Transverse colon (tissue), 4 donors: ENCODE measurements at regions not wholly inside any gene's neighbourhood (a gene's known extent, or its start where the extent isn't known, plus 50 kb on each side); places are given as distances from the start of the nearest gene placed in this dataset.

Experiments used
- DNase-seq: peaks from one replicate; pipeline ENCODE4 v3.0.0-alpha.2; 2019
- H3K27ac ChIP-seq, 4 donors: fragments of 200-600 bp; sonication (generic); 2 replicates each; pipeline ENCODE4 v1.5.1; 2016 to 2018; ENCODE audit warnings: inconsistent platforms in 4 of 4
- H3K27me3 ChIP-seq: fragments of 200-600 bp; sonication (generic); 2 replicates; pipeline ENCODE4 v1.5.1; 2017; ENCODE audit warnings: inconsistent platforms
- H3K36me3 ChIP-seq, 4 donors: fragments of 200-600 bp; sonication (generic); 2 replicates each; pipeline ENCODE4 v1.5.1; 2017 to 2019; ENCODE audit warnings: inconsistent platforms in 4 of 4
- H3K4me1 ChIP-seq, 4 donors: fragments of 200-600 bp; sonication (generic); 2 replicates each; pipeline ENCODE4 v1.5.1; 2017 to 2020; ENCODE audit warnings: inconsistent platforms in 4 of 4
- H3K4me3 ChIP-seq, 4 donors: fragments of 200-600 bp; sonication (generic); 1 replicate in 1 of 4; 2 replicates in 3 of 4; pipeline versions ENCODE4 v1.5.1 to v1.6.1; 2017 to 2019; ENCODE audit warnings: inconsistent platforms in 4 of 4
- H3K9me3 ChIP-seq, 2 donors: fragments of 200-600 bp; sonication (generic); 2 replicates each; pipeline ENCODE4 v1.5.1; 2017 to 2019; ENCODE audit warnings: inconsistent platforms in 2 of 2
- CTCF ChIP-seq, 5 experiments: fragments of 200-600 bp in 3 of 5; fragments of 450-650 bp in 2 of 5; sonication (generic) in 3 of 5; IDR thresholded peaks; 1 replicate in 2 of 5; 2 replicates in 3 of 5; pipeline ENCODE4 v1.5.1; 2016 to 2017; ENCODE audit warnings: antibody characterized with exemption in 5 of 5, inconsistent platforms in 3 of 5, mild to moderate bottlenecking in 2 of 5, moderate library complexity in 1 of 5
- EP300 ChIP-seq: sonication (generic); formaldehyde crosslinking; IDR thresholded peaks from one replicate; pipeline ENCODE4 v1.6.1; 2017; ENCODE audit warnings: antibody characterized with exemption, low read depth
- POLR2A ChIP-seq: fragments of 450-650 bp; IDR thresholded peaks from one replicate; pipeline ENCODE4 v1.6.1; 2016; ENCODE audit warnings: antibody characterized with exemption, mild to moderate bottlenecking, moderate library complexity
- POLR2AphosphoS5 ChIP-seq, 3 donors: sonication (generic); formaldehyde crosslinking; IDR thresholded peaks; one replicate each; pipeline ENCODE4 v1.6.1; 2016; ENCODE audit warnings: antibody characterized with exemption in 3 of 3
- WGBS, 2 donors: methylation state at CpG; one replicate each; pipeline ENCODE4 v1.1.5; 2018; ENCODE audit warnings: low coverage in 1 of 2; 5-methylcytosine and 5-hydroxymethylcytosine counted together
- in situ Hi-C, 4 donors: fragments of 200-750 bp; cut with MboI; loops; one replicate each; pipeline versions ENCODE4 v1.15.0 to v1.15.1; 2017; ENCODE audit warnings: low sequenced_read_pairs in 3 of 4, low pct_ligation_motif_present in 1 of 4, low pct_unique_long_range_greater_than_20kb in 1 of 4
- intact Hi-C: fragments of 100-400 bp; cut with DNase I; formaldehyde crosslinking; loops from one replicate; pipeline ENCODE4 v1.15.1; 2023; ENCODE audit warnings: low total_unique reads

GRCh38 chr5:74209571-74209970 is 431.0 kb downstream of the ENC1 start:
- in situ Hi-C loops: no loop called here
- H3K27me3 ChIP-seq: no peaks in the 10 kb centered on the region
- H3K36me3 ChIP-seq: no peaks in the 10 kb centered on the region
- intact Hi-C loops: no loop called here
- 88 to 91% methylated on average over 2 of the region's 2 CpGs for WGBS, 2 donors
- TF ChIP-seq POLR2AphosphoS5 (IDR thresholded peaks at IDR 0.05) (no peak), POLR2A (no peak), CTCF (IDR thresholded peaks at IDR 0.05) (no peak), EP300 (no peak)
- no peak for DNase-seq
- peaks cover 0 to 15% (median 0%) of the 10 kb centered on the region in 4 donors for H3K4me1 ChIP-seq
- no peak overlapping the region for H3K27ac ChIP-seq
- no peak overlapping the region for H3K4me3 ChIP-seq
- no peaks in the 10 kb centered on the region for H3K9me3 ChIP-seq

- Histone ChIP-seq H3K36me3 (no peaks in the 10 kb centered on the region), H3K9me3 (no peaks in the 10 kb centered on the region), H3K4me1 (peaks cover 0 to 15% (median 0%) of the 10 kb centered on the region in 4 donors), H3K27ac (no peak overlapping the region), H3K27me3 (no peaks in the 10 kb centered on the region), H3K4me3 (no peak overlapping the region)
- in situ Hi-C loops: no loop called here
- TF ChIP-seq CTCF (IDR thresholded peaks at IDR 0.05) (no peak), POLR2AphosphoS5 (IDR thresholded peaks at IDR 0.05) (no peak), EP300 (no peak), POLR2A (no peak)
- WGBS, 2 donors: 56 to 58% methylated on average over 9 to 12 of the region's 12 CpGs
- DNase-seq: peak; percentile 17
- intact Hi-C loops: no loop called here
Observed at GRCh38 chr5:74206579-74207550, 433.7 kb downstream of the ENC1 start.

GRCh38 chr5:74205767-74206578 is 434.6 kb downstream of the ENC1 start:
- Histone ChIP-seq H3K27ac (no peak overlapping the region), H3K27me3 (no peaks in the 10 kb centered on the region), H3K4me3 (no peak overlapping the region), H3K9me3 (no peaks in the 10 kb centered on the region), H3K4me1 (peaks cover 0 to 15% (median 0%) of the 10 kb centered on the region in 4 donors), H3K36me3 (no peaks in the 10 kb centered on the region)
- 40 to 52% methylated on average over 5 to 6 of the region's 6 CpGs for WGBS, 2 donors
- no peak for TF ChIP-seq POLR2AphosphoS5 (IDR thresholded peaks at IDR 0.05)
- TF ChIP-seq CTCF (IDR thresholded peaks at IDR 0.05): no peak
- no peak for TF ChIP-seq POLR2A
- TF ChIP-seq EP300: no peak
- no peak for DNase-seq
- in situ Hi-C loops: no loop called here
- intact Hi-C loops: no loop called here
